ENCODE measurements at regions not wholly inside any gene's neighbourhood (a gene's known extent, or its start where the extent isn't known, plus 50 kb on each side); places are given as distances from the start of the nearest gene placed in this dataset.
A peak's percentile ranks its signal among the peaks of the same experiment; 100 is the strongest.
"Not testable (repeated sequence)": the region's sequence is repeated elsewhere in the genome, so short reads cannot be mapped to it uniquely, and the experiment has no call there.

- DNase-seq, result no peak
These were observed 312.7 kb upstream of the B3GAT1 start for GRCh38 chr11:134724779-134725140.

GRCh38 chr11:134724106-134724778 is 312.2 kb upstream of the B3GAT1 start:
- no peak for DNase-seq

GRCh38 chr11:134720691-134721070 is 308.6 kb upstream of the B3GAT1 start:
- not testable (repeated sequence) for DNase-seq

- not testable (repeated sequence) for DNase-seq
These were observed 308.1 kb upstream of the B3GAT1 start for GRCh38 chr11:134719940-134720690.

GRCh38 chr11:134719397-134719796 is 307.4 kb upstream of the B3GAT1 start:
- no peak for DNase-seq

GRCh38 chr11:134716582-134716981 is 304.5 kb upstream of the B3GAT1 start:
- DNase-seq, result no peak

- no peak for DNase-seq
These were observed 302.1 kb upstream of the B3GAT1 start for GRCh38 chr11:134714021-134714656.

- no peak for DNase-seq
These were observed 300.4 kb upstream of the B3GAT1 start for GRCh38 chr11:134712228-134713145.

GRCh38 chr11:134711588-134711987 is 299.5 kb upstream of the B3GAT1 start:
- no peak for DNase-seq

GRCh38 chr11:134710861-134711407 is 298.9 kb upstream of the B3GAT1 start:
- DNase-seq, result no peak

GRCh38 chr11:134705858-134706257 is 293.8 kb upstream of the B3GAT1 start:
- DNase-seq, result no peak

GRCh38 chr11:134702827-134703226 is 290.8 kb upstream of the B3GAT1 start:
- no peak for DNase-seq

GRCh38 chr11:134701564-134702165 is 289.6 kb upstream of the B3GAT1 start:
- DNase-seq, result no peak

GRCh38 chr11:134700101-134700640 is 288.1 kb upstream of the B3GAT1 start:
- no peak for DNase-seq

- no peak for DNase-seq
These were observed 284.4 kb upstream of the B3GAT1 start for GRCh38 chr11:134696455-134696854.

GRCh38 chr11:134691985-134692384 is 279.9 kb upstream of the B3GAT1 start:
- DNase-seq, result no peak

GRCh38 chr11:134691295-134691873 is 279.3 kb upstream of the B3GAT1 start:
- peak in 1 of 14 donors; percentile 6 for DNase-seq

GRCh38 chr11:134689886-134690285 is 277.8 kb upstream of the B3GAT1 start:
- no peak for DNase-seq

- no peak for DNase-seq
These were observed 275.5 kb upstream of the B3GAT1 start for GRCh38 chr11:134687548-134687947.

- DNase-seq, result no peak
These were observed 274.5 kb upstream of the B3GAT1 start for GRCh38 chr11:134686460-134687061.

All from C1 segment of cervical spinal cord (tissue), 14 donors.